T-helper 1 cell treated with Interleukin-12 subunit alpha and Interleukin-12 subunit beta and Interleukin-4 antibody, amounts not matched to agents 30 ng/mL and 1 ng/mL, for 36 hours (primary cell): ENCODE measurements at regions not wholly inside any gene's neighbourhood (a gene's known extent, or its start where the extent isn't known, plus 50 kb on each side); places are given as distances from the start of the nearest gene placed in this dataset.

Experiments used
- intact Hi-C: fragments of 100-400 bp; cut with micrococcal nuclease; formaldehyde crosslinking; loops from one replicate; pipeline ENCODE4 v1.15.1; 2024

- intact Hi-C loops: no loop called here
These were observed 291.1 kb upstream of the ADAMTS5 start for GRCh38 chr21:27257908-27258556.

- intact Hi-C loops: no loop called here
These were observed 290.3 kb upstream of the ADAMTS5 start for GRCh38 chr21:27257226-27257625.

DNA sequence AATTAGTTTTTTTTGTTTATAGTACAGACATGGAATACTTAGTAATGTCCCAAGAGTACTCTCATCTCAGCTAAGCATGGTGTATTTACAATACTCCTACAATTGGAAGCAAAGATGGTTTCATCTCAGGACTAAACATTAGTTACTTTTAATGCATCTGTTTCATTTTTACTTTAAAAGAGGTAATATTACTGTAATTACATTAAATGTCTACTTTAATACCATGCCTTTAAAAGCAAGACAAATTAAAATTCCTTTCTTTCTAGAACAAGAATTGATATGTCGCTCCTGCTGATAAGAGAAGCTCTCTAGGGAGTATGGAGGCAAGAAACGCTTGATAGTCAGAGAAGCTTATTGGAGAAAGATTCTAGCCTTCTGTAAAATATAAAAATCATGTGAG is 284.9 kb upstream of the ADAMTS5 start:
- intact Hi-C loops: no loop called here

DNA sequence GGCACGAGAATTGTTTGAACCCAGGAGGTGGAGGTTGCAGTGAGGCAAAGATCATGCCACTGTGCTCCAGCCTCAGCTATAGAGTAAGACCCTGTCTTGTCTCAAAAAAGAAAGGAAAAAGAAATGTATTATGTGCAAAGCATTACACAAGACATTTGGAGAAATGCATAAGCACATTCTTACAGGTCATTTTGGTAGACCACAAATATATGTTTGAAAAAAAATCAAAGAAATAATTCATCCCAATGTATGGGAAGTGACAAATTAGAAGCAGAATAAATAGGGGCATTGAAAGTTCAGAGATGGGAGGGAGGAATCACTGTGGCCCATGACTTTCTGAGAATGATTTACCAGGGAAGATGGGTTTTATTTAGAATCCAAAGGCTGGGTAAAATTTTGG is 283.5 kb upstream of the ADAMTS5 start:
- intact Hi-C loops: no loop called here

DNA sequence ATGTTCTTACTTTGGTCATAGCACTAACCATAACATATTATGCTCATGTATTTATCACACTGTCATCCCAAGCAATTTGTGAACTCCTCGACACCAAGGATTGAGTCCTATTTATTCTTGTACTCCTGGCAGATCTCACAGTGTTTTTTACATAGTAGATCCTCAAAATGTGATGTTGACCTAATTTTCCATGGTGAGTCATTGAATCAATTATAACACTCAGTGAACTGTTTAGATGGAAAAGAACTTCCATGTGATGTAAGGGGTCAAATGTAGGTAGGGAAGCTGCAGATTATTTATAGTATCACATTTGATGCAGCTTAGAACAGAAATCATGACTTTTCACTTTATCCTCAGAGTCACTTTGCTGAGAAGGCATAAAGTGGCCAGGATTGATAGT is 281.9 kb upstream of the ADAMTS5 start:
- intact Hi-C loops: no loop called here

DNA sequence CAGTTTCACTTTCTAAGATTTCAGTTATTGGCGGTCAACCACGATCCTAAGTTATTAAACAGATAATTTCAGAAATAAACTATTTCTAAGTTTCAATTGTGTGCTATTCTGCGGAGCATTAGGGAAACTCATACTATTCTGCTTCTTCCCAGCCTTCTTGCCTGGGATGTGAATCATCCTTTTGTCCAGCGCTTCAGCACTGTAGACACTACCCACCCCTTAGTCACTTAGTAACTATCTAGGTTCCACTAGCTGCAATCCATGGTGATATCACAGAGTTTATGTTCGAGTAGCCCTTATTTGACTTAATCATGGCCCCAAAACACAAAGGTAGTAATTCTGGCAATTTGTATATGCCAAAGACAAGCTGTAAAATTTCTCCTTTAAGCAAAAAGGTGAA is 279.9 kb upstream of the ADAMTS5 start:
- intact Hi-C loops: no loop called here

GRCh38 chr21:27244776-27245175 is 277.9 kb upstream of the ADAMTS5 start:
- intact Hi-C loops: no loop called here

- intact Hi-C loops: no loop called here
These were observed 277.5 kb upstream of the ADAMTS5 start for GRCh38 chr21:27244352-27244751.

DNA sequence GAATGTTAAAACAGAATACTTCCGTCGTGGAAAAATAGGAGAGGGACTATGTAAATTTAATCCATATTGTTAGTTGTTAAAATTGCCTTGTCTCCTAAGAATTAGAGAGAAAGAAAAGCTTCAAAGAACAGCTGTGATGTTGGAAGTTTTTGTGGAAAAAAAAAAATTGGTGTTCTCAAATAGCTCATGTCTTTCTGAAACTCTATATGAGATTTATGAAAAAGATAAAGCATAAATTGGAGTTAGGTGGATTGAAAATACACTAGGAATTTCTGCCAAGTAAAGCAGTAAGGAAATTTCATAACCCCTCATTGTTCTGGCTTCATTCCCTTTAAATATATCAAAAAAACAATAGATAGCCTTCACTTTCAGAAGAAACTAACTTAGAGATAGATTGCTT is 274.0 kb upstream of the ADAMTS5 start:
- intact Hi-C loops: no loop called here

- intact Hi-C loops: no loop called here
These were observed 266.7 kb upstream of the ADAMTS5 start for GRCh38 chr21:27233514-27234115.

- intact Hi-C loops: no loop called here
These were observed 259.1 kb upstream of the ADAMTS5 start for GRCh38 chr21:27225940-27226339.

GRCh38 chr21:27225151-27225550 is 258.3 kb upstream of the ADAMTS5 start:
- intact Hi-C loops: no loop called here

GRCh38 chr21:27224169-27224568 is 257.3 kb upstream of the ADAMTS5 start:
- intact Hi-C loops: no loop called here

DNA sequence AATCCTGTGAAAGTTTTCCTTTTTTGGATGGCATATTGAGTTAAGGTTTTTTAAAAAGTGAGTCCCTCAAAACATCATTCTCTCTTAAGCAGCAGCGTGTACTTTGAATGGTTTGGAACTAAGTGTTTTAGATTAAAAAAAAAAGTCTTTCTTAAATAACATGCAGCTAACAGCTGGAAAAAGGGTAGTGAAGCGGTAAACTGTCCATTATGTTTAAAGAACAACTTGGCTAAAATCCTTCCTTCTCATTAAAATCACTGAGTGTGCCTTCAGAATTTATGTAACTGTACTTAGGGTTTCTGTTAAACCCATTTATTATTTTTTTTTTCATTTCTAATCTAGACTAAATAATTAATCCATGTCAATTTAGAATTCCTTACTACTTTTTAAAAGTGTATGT is 254.2 kb upstream of the ADAMTS5 start:
- intact Hi-C loops: no loop called here

DNA sequence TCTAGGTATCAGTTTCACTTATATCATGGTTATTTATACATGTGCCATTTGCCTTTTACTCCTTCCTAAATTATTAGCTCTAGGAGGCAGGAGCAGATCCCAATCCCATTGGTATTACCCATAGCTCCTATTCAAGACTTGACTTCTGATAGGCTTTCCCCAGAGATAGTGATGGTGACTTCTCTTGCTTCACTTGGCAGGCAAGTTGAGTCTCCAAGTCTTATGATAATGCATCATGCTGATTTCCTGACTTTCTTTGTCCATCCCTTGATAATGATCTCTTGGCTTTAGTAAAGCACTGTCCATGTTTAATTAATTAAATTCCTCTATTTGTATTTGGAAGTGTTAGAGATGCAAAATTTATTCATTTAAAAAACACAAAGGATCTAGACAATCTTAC is 253.5 kb upstream of the ADAMTS5 start:
- intact Hi-C loops: no loop called here

- intact Hi-C loops: no loop called here
These were observed 252.2 kb upstream of the ADAMTS5 start for GRCh38 chr21:27219068-27219467.

DNA sequence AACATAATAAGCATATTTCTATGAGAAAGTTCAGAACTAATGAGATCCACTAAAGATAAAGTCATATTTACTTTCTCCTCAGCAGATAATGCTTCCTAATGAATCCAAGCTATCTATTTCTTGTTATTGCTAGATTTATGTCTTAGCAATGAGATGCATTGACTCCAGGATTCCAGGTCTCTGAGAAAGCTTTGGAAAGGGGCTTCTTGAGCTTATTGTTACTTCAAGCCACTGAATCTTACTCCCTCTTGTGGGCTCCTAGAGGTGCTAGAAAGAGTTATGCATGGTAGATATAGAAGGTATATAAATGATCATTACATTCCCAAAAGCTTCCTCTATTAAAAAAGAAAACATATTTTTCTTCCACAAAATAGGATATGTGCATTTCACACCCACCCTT is 246.4 kb upstream of the ADAMTS5 start:
- intact Hi-C loops: no loop called here

DNA sequence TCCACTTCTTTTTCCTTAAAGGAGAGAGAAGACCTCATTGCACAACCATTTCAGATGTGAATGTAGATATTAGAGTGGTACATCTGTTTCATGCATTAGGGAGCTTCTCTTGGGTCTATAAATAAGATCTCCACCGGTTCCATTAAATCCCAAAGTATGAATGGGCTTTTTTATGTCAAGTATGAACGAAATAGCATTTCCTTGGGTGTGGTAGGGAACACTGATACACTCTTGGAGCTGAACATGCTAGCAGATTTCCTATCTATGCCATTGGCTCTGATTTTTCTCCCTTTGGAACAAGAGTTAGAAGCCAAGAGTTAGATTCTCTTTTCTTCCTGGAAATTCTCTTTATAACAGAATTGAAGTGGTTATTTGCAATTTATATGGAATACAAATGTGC is 245.6 kb upstream of the ADAMTS5 start:
- intact Hi-C loops: no loop called here

DNA sequence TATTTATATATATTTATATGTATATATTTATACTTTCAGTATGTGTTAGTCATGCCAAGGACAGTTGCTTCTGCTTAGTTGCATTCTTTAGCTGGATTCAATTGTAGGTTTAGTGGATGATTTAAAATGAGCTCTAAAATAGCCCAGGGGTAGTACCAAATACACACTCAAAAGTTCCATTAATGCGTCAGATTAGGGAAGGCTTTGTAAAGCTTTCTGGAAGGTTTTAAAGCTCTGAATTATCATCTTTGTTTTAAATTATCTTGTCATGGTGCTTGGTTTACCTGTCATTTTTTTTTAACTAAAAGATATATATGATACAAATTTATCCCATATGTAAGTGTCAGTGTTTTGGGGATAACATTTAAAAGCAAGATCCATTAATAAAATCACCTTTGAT is 242.7 kb upstream of the ADAMTS5 start:
- intact Hi-C loops: no loop called here

- intact Hi-C loops: no loop called here
These were observed 239.6 kb upstream of the ADAMTS5 start for GRCh38 chr21:27206368-27206982.

- intact Hi-C loops: no loop called here
These were observed 235.4 kb upstream of the ADAMTS5 start for GRCh38 chr21:27202301-27202700.

GRCh38 chr21:27201197-27201596 is 234.3 kb upstream of the ADAMTS5 start:
- intact Hi-C loops: no loop called here

DNA sequence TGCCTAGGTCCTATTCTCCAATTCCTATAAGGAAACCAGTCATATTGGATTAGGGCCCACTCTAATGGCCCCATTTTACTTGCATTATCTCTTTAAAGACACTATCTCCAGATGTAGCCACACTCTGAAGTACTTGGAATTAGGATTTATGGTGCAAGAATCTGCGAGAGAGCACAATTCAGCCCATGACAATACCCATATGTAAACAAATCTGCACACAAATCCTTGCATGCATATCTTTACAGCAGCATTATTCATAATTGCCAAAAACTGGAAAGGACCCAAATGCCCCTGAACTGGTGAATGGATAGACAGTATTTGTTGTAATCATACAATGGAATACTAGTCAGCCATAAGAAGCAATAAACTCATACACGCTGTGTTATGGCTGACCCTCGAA is 229.8 kb upstream of the ADAMTS5 start:
- intact Hi-C loops: no loop called here
